ENCODE measurements at regions not wholly inside any gene's neighbourhood (a gene's known extent, or its start where the extent isn't known, plus 50 kb on each side); places are given as distances from the start of the nearest gene placed in this dataset.

DNA sequence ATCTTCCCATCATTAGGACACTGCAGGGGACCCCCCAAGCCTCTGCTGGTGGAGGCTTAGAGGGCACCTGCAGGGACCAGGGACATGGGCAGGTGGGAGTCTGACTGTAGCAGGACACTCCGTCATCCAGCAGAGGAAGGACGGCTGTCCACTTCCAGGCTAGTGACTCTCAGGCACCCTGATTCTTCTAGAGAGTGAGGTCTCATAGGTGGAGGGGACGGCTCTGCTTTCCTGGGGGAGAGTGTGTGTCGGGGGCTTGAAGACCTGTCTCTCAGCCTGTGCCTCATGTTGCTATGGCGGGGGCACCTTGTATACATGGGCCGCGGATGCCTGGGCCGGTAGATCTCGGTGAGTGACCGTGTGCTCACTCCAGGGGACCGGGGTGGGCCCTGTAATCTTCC is 1116.6 kb downstream of the BRD1 start:
- TF ChIP-seq, protein P1, sequence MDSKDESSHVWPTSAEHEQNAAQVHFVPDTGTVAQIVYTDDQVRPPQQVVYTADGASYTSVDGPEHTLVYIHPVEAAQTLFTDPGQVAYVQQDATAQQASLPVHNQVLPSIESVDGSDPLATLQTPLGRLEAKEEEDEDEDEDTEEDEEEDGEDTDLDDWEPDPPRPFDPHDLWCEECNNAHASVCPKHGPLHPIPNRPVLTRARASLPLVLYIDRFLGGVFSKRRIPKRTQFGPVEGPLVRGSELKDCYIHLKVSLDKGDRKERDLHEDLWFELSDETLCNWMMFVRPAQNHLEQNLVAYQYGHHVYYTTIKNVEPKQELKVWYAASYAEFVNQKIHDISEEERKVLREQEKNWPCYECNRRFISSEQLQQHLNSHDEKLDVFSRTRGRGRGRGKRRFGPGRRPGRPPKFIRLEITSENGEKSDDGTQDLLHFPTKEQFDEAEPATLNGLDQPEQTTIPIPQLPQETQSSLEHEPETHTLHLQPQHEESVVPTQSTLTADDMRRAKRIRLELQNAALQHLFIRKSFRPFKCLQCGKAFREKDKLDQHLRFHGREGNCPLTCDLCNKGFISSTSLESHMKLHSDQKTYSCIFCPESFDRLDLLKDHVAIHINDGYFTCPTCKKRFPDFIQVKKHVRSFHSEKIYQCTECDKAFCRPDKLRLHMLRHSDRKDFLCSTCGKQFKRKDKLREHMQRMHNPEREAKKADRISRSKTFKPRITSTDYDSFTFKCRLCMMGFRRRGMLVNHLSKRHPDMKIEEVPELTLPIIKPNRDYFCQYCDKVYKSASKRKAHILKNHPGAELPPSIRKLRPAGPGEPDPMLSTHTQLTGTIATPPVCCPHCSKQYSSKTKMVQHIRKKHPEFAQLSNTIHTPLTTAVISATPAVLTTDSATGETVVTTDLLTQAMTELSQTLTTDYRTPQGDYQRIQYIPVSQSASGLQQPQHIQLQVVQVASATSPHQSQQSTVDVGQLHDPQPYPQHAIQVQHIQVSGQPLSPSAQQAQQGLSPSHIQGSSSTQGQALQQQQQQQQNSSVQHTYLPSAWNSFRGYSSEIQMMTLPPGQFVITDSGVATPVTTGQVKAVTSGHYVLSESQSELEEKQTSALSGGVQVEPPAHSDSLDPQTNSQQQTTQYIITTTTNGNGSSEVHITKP (tag by site-specific recombination; IDR thresholded peaks at IDR 0.05): no peak
- TF ChIP-seq ZNF311 (tag by site-specific recombination; IDR thresholded peaks at IDR 0.05; ENCODE audit: borderline replicate concordance): no peak
- TF ChIP-seq, protein P2, sequence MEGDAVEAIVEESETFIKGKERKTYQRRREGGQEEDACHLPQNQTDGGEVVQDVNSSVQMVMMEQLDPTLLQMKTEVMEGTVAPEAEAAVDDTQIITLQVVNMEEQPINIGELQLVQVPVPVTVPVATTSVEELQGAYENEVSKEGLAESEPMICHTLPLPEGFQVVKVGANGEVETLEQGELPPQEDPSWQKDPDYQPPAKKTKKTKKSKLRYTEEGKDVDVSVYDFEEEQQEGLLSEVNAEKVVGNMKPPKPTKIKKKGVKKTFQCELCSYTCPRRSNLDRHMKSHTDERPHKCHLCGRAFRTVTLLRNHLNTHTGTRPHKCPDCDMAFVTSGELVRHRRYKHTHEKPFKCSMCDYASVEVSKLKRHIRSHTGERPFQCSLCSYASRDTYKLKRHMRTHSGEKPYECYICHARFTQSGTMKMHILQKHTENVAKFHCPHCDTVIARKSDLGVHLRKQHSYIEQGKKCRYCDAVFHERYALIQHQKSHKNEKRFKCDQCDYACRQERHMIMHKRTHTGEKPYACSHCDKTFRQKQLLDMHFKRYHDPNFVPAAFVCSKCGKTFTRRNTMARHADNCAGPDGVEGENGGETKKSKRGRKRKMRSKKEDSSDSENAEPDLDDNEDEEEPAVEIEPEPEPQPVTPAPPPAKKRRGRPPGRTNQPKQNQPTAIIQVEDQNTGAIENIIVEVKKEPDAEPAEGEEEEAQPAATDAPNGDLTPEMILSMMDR (tag by site-specific recombination; IDR thresholded peaks at IDR 0.05): no peak
